ENCODE measurements at regions not wholly inside any gene's neighbourhood (a gene's known extent, or its start where the extent isn't known, plus 50 kb on each side); places are given as distances from the start of the nearest gene placed in this dataset.
A peak's percentile ranks its signal among the peaks of the same experiment; 100 is the strongest.

DNA sequence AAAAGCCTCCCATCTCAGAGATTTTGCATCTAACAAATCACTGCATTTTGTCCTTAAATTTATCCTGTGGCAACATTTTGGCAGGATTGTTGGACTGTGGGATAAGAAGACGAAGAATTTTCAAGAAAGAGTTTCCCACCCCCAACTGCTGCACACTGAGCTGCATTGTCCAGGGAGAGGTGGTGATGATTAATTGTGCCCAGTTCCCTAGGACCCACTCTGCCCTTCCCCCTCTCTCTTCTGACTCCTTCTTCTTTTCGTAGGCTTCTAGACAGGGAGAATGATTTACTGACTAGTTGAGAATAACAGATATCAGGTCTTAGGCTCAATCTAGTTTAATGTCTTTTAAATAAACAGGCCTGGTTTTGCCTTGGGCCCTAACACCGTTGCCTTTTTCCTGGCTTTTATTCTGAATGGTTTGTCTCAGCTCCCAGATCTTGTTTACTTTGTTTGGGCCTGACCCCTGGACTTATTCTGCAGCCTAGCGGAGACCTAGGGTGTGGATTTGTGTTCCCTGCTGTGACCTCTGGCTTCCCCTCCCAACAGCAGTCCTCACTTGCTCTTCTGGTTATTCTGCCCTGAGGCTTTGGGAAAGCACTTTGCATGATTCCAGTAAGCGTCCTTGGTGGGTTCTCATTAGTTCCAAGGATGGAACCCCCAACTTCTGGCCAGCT is 233.3 kb downstream of the INSIG2 start:
- no peak for DNase-seq (ENCODE audit: low read depth)

DNA sequence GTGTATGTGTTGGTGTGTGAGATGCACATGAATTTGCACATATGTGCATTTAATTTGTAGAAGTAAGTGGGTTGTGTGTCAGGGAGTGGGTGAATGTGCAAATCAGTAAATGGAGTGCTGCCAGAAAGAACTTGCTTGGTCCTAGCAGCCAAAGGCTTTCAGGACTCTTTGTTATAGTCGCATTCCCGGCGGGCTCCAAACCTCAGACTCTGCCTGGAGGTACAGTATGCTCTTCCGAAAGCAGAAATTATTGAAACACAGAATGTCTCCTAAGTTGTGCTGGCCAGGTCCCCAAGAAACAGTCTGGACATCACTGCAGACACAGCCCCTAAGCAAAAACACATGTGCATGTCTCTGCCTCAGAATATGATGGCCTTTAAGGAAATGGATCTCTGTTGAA is 232.4 kb downstream of the INSIG2 start:
- DNase-seq (ENCODE audit: low read depth): no peak

DNA sequence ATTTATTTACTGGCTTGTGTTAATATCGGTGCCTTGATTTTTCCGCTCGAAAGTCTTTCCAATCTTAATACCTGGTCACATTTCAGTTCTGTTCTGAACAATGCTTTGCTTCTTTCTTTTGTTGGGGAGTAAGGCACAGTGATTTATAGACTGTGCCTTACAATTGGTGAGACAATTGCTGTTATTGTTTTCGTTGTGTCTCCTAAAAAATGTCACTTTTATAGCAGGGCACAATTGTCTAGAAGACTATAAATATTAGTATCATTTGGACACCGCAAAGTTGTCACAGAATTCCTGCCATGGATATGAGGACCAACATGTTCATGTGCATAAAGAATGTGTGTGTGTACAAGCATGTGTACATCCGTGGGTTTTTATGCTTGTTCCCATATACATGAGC is 231.9 kb downstream of the INSIG2 start:
- no peak for DNase-seq (ENCODE audit: low read depth)

DNA sequence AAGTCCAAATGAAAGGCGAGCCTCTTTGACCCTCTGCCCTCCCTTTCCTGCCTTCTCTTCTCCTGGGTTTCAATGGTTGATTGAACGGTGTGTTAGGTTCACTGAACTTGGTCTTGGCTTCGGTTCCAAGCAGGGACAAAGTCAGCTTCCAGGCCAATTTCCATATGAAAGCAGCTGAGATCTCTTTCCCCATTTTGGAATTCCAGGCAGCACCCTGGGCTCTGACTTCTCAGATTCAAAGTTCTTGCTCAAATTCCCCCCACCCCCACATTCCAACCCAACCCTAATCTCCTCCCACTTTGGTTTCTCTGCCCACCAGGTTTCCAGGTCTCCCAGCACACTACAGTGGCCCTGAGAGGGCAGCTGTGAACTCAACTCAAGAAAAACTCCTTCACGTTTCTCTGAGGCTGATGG is 231.0 kb downstream of the INSIG2 start:
- DNase-seq (ENCODE audit: low read depth): no peak

GRCh38 chr2:118315606-118316005 is 227.3 kb downstream of the INSIG2 start:
- no peak for DNase-seq (ENCODE audit: low read depth)

GRCh38 chr2:118312969-118313756 is 224.9 kb downstream of the INSIG2 start:
- no peak for DNase-seq (ENCODE audit: low read depth)

DNA sequence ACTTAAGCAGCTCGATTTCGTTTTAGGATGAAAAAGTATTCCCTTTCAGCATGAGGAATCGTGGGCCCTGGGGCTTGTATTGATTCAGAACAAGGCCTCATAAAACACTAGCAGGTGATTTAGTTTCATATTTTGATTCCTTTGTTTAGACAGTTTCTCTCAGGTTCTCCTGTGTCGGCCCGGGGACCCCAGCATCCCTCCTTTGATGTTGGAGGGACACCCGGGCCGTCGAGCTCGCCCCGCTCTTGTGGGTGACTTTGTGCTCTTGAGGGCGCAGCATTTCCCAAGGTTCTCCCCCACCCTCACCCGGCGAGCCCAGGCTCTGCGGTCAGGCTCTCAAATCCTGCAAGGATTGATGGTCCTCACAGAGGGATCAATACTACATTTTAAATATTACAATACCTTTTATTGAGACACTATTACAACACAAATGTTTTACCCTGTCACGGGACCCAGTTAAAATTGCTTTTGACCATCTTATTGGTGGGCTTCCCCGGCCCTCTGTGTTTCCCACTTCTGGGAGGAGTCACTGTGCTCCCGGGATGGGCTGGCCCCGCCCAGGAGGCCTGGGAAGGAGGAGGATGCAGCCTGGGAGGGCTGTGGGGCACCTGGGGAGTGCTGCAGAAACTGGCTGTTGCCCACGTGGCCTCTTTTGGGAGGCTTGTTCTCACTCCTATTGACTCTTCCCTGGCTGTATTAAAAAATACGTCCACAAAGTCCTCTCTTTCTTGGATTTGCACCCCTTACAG is 222.6 kb downstream of the INSIG2 start:
- no peak for DNase-seq (ENCODE audit: low read depth)

DNA sequence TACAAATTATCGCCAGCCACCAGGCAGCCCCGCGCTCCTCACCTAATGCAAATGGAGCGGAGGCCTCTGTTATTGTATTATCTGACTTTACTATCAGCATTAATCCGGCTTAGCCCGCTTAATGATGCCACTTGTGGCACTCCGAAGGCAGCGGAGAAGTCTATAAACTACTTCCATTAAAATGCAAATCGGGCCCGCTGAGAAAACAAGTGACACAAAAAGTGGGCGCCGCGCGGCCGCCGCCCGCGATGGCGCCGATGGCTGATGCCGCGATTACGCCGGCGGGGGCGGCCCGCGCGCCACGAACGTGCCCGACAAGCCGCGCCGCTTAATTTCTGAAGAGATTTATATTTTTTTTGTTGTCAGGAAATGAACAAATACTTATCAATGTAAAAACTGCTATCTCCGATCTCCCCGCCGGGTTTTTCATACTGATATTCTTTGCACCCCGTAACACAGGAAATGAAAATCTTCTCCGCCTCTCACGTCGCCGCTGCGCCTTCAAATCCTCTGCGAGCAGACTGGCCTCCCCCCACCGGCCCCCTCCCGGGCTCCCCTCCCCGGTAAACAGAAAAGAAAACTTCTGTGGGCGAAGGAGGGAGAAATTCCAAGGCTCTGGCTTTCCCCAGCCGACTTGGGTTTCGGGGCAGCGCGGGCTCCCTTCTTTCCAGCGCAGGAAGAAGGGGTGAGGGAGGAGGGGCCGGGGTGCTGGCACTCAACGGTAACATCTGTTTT is 221.8 kb downstream of the INSIG2 start:
- peak; percentile 28 for DNase-seq (ENCODE audit: low read depth)

GRCh38 chr2:118309257-118309945 is 221.1 kb downstream of the INSIG2 start:
- no peak for DNase-seq (ENCODE audit: low read depth)

GRCh38 chr2:118307864-118308263 is 219.6 kb downstream of the INSIG2 start:
- DNase-seq (ENCODE audit: low read depth): no peak

DNA sequence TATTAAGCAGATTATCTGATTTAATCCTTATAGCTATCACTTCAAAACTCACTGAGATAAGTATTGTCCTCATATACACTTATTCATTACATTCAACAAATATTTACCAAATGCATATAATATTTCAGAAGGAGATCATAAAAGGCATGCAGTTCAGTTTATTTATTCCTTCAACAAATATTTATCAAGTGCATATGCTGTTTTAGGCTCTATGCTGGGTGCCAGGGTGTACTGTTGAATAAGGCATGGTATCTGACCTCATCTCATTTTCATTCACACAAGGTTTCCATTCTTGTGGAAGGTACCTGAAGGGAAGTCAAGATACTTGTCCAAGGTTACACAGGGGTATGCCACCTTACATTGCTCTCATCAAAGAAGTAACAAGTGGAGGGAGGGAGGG is 213.0 kb downstream of the INSIG2 start:
- no peak for DNase-seq (ENCODE audit: low read depth)

DNA sequence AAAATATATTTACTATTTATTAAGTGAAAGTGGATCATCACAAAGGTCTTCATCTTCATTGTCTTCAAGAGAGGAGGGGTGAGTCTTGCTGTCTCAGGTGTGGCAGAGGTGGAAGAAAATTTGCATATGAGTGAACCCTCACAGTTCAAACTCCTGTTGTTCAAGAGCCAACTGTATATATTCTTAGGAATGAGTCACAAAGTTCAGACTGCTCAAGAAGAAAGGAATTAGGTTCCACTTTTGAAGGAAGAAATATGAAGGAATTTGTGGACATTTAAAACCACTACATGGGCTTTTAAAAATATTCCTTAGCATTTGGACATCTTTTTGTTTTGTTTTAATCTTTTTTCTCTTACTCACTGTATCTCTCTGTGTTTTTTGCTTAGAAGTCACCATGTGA is 212.6 kb downstream of the INSIG2 start:
- no peak for DNase-seq (ENCODE audit: low read depth)

GRCh38 chr2:118296663-118297062 is 208.4 kb downstream of the INSIG2 start:
- no peak for DNase-seq (ENCODE audit: low read depth)

DNA sequence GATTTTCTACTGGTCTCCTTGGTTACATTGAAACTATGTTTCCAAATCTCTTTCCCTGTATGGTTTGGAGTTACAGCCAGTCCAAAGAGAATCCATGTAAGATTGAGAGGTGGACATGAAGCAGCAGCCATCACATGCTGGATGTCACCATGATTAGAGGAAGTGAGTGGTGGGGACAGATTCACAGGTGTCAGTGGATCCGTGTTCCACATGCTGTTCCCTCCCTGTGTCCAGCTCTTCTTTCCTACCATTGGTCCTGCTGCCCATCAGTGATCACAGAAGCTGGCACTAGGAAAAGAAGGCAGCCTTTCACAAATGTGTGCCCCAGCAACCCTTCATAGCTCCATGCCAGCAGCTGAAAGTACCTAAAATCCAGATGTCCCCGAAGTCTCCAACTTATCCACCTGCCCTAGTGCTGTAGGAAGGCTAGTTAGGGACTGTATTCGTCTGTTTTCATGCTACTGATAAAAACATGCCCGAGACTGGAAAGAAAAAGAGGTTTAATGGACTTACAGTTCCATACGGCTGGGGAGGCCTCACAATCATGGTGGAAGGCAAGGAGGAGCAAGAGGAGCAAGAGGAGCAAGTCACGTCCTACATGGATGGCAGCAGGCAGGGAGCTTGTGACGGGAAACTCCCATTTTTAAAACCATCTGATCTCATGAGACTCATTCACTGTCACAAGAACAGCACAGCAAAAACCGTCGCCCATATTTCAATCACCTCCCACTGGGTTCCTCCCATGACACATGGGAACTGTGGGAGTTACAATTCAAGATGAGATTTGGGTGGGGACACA is 207.5 kb downstream of the INSIG2 start:
- no peak for DNase-seq (ENCODE audit: low read depth)

DNA sequence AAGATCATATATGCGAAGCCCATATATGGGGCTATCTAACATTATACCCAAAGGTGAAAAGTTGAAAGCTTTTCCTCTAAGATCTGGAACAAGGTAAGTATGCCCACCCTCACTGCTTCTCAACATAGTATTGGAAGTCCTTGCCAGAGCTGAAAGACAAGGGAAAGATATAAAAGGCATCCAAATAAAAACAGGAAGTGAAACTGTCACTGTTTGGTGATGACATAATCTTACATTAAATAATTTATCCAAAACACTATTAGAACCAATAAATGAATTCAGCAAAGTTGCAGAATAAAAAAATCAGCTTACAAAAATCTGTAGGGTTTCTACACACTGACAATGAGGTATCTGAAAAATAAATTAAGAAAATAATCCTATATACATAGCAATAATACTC is 205.8 kb downstream of the INSIG2 start:
- DNase-seq (ENCODE audit: low read depth): no peak

GRCh38 chr2:118292991-118293390 is 204.7 kb downstream of the INSIG2 start:
- no peak for DNase-seq (ENCODE audit: low read depth)

DNA sequence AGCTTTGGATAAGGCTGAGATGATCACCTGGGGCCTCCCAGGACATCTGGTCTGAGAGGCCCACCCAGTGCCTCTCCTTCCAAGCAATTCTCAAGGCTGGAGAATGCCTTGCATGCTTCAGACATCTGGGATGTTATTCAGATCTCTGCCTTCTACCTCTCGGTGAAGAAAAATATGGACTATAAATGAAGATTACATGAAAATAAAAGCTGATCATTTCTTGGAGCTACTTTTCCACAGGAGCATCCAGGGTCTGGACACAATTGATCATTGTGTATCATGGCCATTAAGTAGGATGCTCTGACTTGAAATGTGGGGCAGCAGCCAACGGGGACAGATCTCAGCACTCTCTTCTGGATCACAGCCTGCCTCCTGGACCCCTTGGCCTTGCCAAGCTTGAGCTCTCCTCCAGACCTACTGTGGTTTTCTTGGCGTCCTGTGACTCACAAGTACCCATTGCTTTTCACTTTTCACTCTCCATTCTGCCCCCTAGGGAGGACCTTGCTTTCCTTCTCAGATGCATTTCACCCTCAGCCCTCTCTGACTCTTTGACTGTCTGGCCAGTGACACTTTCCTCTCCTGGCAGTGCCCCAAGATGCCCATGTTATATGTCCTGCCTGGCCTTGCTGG is 203.1 kb downstream of the INSIG2 start:
- no peak for DNase-seq (ENCODE audit: low read depth)

DNA sequence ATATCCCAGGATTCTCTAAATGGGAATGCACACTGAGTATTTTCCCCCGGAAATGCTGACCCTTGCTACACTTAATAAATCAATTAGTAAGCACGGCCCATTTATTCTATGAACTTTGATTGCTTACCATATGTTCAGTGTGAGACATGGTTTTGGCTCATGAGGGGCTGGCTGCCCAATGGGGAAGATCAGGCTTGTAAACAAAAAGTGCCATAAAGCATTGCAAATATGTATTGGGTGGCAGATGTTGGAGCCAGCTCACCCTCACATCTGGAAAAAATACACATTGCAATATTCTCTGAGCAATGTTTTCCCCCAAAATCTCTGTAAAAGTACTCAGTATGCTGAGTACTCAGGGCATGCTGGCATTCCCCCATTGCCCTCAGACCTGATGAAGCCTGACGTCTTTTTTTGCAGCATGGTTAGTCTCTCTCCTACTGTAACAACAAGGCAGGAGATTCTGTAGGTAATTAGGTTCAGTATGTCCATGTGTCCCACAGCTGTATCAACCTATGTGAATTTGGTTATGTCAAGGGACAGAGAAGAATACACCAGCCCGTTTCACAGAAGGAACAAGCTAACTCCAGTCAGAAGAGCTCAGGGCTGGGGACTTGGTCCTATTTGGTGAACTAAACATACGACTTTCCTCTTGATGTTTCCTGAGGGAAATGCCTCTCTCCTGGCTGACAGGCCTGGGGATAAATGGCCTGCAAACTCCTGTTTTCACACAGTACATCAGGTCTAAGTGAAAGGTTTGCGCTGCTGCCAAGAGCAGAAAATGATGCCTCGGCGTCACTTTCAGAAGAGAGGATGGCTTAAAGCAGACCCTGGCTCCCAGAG is 202.4 kb downstream of the INSIG2 start:
- DNase-seq (ENCODE audit: low read depth): no peak

DNA sequence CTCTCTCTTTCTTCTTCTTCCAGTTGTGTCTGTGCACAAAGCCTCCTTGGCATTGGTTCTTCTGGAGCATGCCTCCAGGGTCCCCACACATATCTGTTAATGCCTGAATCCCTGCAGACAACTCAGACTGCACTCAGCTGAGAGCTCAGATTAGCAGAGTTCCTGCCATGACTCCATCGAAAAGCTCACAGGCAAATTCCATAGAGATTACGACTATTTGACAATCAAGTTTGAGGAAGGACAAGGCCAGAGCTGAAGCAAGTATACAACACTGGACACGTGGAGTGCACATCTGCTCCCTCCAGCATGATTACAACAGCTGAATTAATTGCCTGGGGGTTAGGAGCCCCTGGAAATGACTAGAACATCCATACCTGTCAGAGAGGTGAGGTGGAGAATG is 190.7 kb downstream of the INSIG2 start:
- DNase-seq (ENCODE audit: low read depth): no peak
